DND-41 (cell line): ENCODE measurements at regions not wholly inside any gene's neighbourhood (a gene's known extent, or its start where the extent isn't known, plus 50 kb on each side); places are given as distances from the start of the nearest gene placed in this dataset.

Experiments
- CTCF ChIP-seq: IDR thresholded peaks from 2 replicates; pipeline ENCODE4 v1.5.1; 2012; ENCODE audit warnings: borderline replicate concordance, low read length, moderate library complexity, mild to moderate bottlenecking; ENCODE audit not compliant: poor library complexity, severe bottlenecking; ENCODE audit errors: extremely low read depth
- EZH2 ChIP-seq: IDR thresholded peaks from 3 replicates; pipeline ENCODE4 v1.6.1; 2012; ENCODE audit warnings: borderline replicate concordance, low read depth, mild to moderate bottlenecking, moderate library complexity, low read length, inconsistent platforms; ENCODE audit not compliant: severe bottlenecking

- TF ChIP-seq CTCF: no peak
- no peak for TF ChIP-seq EZH2
These were observed 519.8 kb downstream of the PTPRU start for GRCh38 chr1:29756085-29756484.
